GM23338 (cell line): ENCODE measurements at regions not wholly inside any gene's neighbourhood (a gene's known extent, or its start where the extent isn't known, plus 50 kb on each side); places are given as distances from the start of the nearest gene placed in this dataset.

Source experiments
- CTCF ChIP-seq, 2 experiments: fragments of 200-600 bp in 1 of 2; sonication (generic) in 1 of 2; conservative IDR thresholded peaks; 2 replicates each; pipeline versions ENCODE4 v1.5.1 to v1.6.1; 2016 to 2017; ENCODE audit warnings: antibody characterized with exemption in 2 of 2, low read depth in 2 of 2, mild to moderate bottlenecking in 2 of 2, moderate library complexity in 1 of 2
- ETS1 ChIP-seq: IDR thresholded peaks from 2 replicates; pipeline ENCODE4 v1.6.1; 2016; ENCODE audit warnings: antibody characterized with exemption
- ZNF114 ChIP-seq: fragments of 250-450 bp; sonication (Bioruptor Pico); IDR thresholded peaks from 2 replicates; pipeline ENCODE4 v1.5.0; 2020; ENCODE audit warnings: mild to moderate bottlenecking, moderate library complexity

- TF ChIP-seq ETS1, result no peak
- no peak for TF ChIP-seq ZNF114 (CRISPR knock-in tag)
- TF ChIP-seq CTCF (conservative IDR thresholded peaks at IDR 0.05; ENCODE audit: low read depth in 2 of 2), result no peak
These were observed 72.3 kb downstream of the MACIR start (continued) for GRCh38 chr5:103330875-103331274.
